SU-DHL-6 (cell line): ENCODE measurements at regions not wholly inside any gene's neighbourhood (a gene's known extent, or its start where the extent isn't known, plus 50 kb on each side); places are given as distances from the start of the nearest gene placed in this dataset.

Experiments used
- CTCF ChIP-seq: fragments of 200-600 bp; sonication (generic); IDR thresholded peaks from one replicate; pipeline ENCODE4 v1.5.1; 2017; ENCODE audit warnings: antibody characterized with exemption, mild to moderate bottlenecking, low read length, moderate library complexity; ENCODE audit not compliant: insufficient read depth, poor library complexity, severe bottlenecking
- EZH2phosphoT487 ChIP-seq: fragments of 200-600 bp; sonication (generic), shearing (Covaris generic); conservative IDR thresholded peaks from 2 replicates; pipeline ENCODE4 v1.6.1; 2018; ENCODE audit warnings: mild to moderate bottlenecking, antibody characterized with exemption, low read length, moderate library complexity, mixed read lengths

GRCh38 chr3:160065786-160066185 is 77.2 kb downstream of the IL12A start:
- TF ChIP-seq CTCF: no peak
- TF ChIP-seq EZH2phosphoT487: no peak
